NCI-H2171 treated with DMSO at 0.1 percent for 48 hours (cell line): ENCODE measurements at regions not wholly inside any gene's neighbourhood (a gene's known extent, or its start where the extent isn't known, plus 50 kb on each side); places are given as distances from the start of the nearest gene placed in this dataset.
"Not testable (repeated sequence)": the region's sequence is repeated elsewhere in the genome, so short reads cannot be mapped to it uniquely, and the experiment has no call there.

Experiments used
- DNase-seq: peaks from one replicate; lab custom pipeline; 2025; lab: John Stamatoyannopoulos, UW

- no peak for DNase-seq
Observed at GRCh38 chr14:105952826-105953225, 426.4 kb downstream of the TMEM121 start.

GRCh38 chr14:105961625-105962024, 435.2 kb downstream of the TMEM121 start:
- not testable (repeated sequence) for DNase-seq

GRCh38 chr14:105962532-105962931, 436.1 kb downstream of the TMEM121 start:
- no peak for DNase-seq

- no peak for DNase-seq
Observed at GRCh38 chr14:105968291-105968690, 441.9 kb downstream of the TMEM121 start.

- DNase-seq = not testable (repeated sequence)
Observed at GRCh38 chr14:105969026-105969425, 442.6 kb downstream of the TMEM121 start.

GRCh38 chr14:105970821-105971220, 444.4 kb downstream of the TMEM121 start:
- peak; percentile 27 for DNase-seq

- DNase-seq = no peak
Observed at GRCh38 chr14:105971593-105972500, 445.5 kb downstream of the TMEM121 start.

- DNase-seq = peak; percentile 44
Observed at GRCh38 chr14:105974902-105975301, 448.5 kb downstream of the TMEM121 start.

- DNase-seq = no peak
Observed at GRCh38 chr14:105978618-105979295, 452.4 kb downstream of the TMEM121 start.

- peak; percentile 97 for DNase-seq
Observed at GRCh38 chr14:105979446-105979845, 453.1 kb downstream of the TMEM121 start.

- DNase-seq = peak; percentile 93
Observed at GRCh38 chr14:105980224-105980623, 453.8 kb downstream of the TMEM121 start.

GRCh38 chr14:105981517-105982302, 455.3 kb downstream of the TMEM121 start:
- DNase-seq = peak; percentile 72

GRCh38 chr14:105982664-105983063, 456.3 kb downstream of the TMEM121 start:
- DNase-seq = no peak

GRCh38 chr14:105986894-105987284, 460.5 kb downstream of the TMEM121 start:
- no peak for DNase-seq

- no peak for DNase-seq
Observed at GRCh38 chr14:105987563-105987962, 461.2 kb downstream of the TMEM121 start.

GRCh38 chr14:105989566-105990302, 463.4 kb downstream of the TMEM121 start:
- peak; percentile 60 for DNase-seq

GRCh38 chr14:105991677-105992076, 465.3 kb downstream of the TMEM121 start:
- not testable (repeated sequence) for DNase-seq

- no peak for DNase-seq
Observed at GRCh38 chr14:105993814-105994213, 467.4 kb downstream of the TMEM121 start.

GRCh38 chr14:105995011-105995710, 468.8 kb downstream of the TMEM121 start:
- peak; percentile 66 for DNase-seq

GRCh38 chr14:105998597-105998996, 472.2 kb downstream of the TMEM121 start:
- DNase-seq = not testable (repeated sequence)
